Calu3 (cell line): ENCODE measurements at regions not wholly inside any gene's neighbourhood (a gene's known extent, or its start where the extent isn't known, plus 50 kb on each side); places are given as distances from the start of the nearest gene placed in this dataset.

ENCODE experiments used
- BruUV-seq: library from RNA; stranded (reverse); fragments of 400-500 nt; replicated peaks from 2 replicates; lab custom pipeline; 2021; lab: Mats Ljungman, UMichigan
- CTCF ChIA-PET: fragments of 300-600 bp; sonication (Branson Sonifier 250); formaldehyde crosslinking; loops from one replicate; lab custom pipeline; 2022; ENCODE audit warnings: antibody characterized with exemption; lab: Charles Lee
- DNase-seq: peaks from one replicate; pipeline ENCODE4 v3.0.0; 2022
- H3K27ac Mint-ChIP-seq: one replicate; pipeline ENCODE4 v1.8.0; 2022; ENCODE audit warnings: mixed read lengths; ENCODE audit not compliant: unreplicated experiment
- H3K27me3 Mint-ChIP-seq: one replicate; pipeline ENCODE4 v1.8.0; 2022; ENCODE audit warnings: mixed read lengths; ENCODE audit not compliant: unreplicated experiment
- H3K36me3 Mint-ChIP-seq: one replicate; pipeline ENCODE4 v1.8.0; 2022; ENCODE audit warnings: mild to moderate bottlenecking, moderate library complexity, mixed read lengths; ENCODE audit not compliant: insufficient read depth, unreplicated experiment
- H3K4me1 Mint-ChIP-seq: one replicate; pipeline ENCODE4 v1.8.0; 2022; ENCODE audit warnings: mild to moderate bottlenecking, low read depth, mixed read lengths; ENCODE audit not compliant: unreplicated experiment
- H3K4me3 Mint-ChIP-seq: one replicate; pipeline ENCODE4 v1.8.0; 2022; ENCODE audit warnings: mild to moderate bottlenecking, low read depth, moderate library complexity, mixed read lengths; ENCODE audit not compliant: unreplicated experiment
- H3K9me3 Mint-ChIP-seq: one replicate; pipeline ENCODE4 v1.8.0; 2022; ENCODE audit warnings: low read depth, mixed read lengths; ENCODE audit not compliant: unreplicated experiment
- intact Hi-C: fragments of 100-400 bp; cut with micrococcal nuclease; formaldehyde crosslinking; loops from one replicate; pipeline ENCODE4 v1.10.0; 2022; ENCODE audit not compliant: unreplicated experiment
- TF ChIP-seq, protein P1 (sequence below): fragments of 200-600 bp; IDR thresholded peaks from one replicate; pipeline ENCODE4 v1.8.0; 2022; ENCODE audit warnings: antibody characterized with exemption; ENCODE audit not compliant: unreplicated experiment

- intact Hi-C loops: no loop called here
- BruUV-seq: no TSS peak
- Mint-ChIP-seq H3K27ac (no peak overlapping the region), H3K36me3 (no peaks in the 10 kb centered on the region), H3K4me1 (no peaks in the 10 kb centered on the region), H3K9me3 (no peaks in the 10 kb centered on the region), H3K4me3 (no peak overlapping the region), H3K27me3 (no peaks in the 10 kb centered on the region)
- TF ChIP-seq, protein P1, sequence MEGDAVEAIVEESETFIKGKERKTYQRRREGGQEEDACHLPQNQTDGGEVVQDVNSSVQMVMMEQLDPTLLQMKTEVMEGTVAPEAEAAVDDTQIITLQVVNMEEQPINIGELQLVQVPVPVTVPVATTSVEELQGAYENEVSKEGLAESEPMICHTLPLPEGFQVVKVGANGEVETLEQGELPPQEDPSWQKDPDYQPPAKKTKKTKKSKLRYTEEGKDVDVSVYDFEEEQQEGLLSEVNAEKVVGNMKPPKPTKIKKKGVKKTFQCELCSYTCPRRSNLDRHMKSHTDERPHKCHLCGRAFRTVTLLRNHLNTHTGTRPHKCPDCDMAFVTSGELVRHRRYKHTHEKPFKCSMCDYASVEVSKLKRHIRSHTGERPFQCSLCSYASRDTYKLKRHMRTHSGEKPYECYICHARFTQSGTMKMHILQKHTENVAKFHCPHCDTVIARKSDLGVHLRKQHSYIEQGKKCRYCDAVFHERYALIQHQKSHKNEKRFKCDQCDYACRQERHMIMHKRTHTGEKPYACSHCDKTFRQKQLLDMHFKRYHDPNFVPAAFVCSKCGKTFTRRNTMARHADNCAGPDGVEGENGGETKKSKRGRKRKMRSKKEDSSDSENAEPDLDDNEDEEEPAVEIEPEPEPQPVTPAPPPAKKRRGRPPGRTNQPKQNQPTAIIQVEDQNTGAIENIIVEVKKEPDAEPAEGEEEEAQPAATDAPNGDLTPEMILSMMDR: no peak
- CTCF ChIA-PET: no interaction called here
- DNase-seq: no peak
Observed at GRCh38 chrX:23134136-23134535, 134.4 kb downstream of the DDX53 start.

DNA sequence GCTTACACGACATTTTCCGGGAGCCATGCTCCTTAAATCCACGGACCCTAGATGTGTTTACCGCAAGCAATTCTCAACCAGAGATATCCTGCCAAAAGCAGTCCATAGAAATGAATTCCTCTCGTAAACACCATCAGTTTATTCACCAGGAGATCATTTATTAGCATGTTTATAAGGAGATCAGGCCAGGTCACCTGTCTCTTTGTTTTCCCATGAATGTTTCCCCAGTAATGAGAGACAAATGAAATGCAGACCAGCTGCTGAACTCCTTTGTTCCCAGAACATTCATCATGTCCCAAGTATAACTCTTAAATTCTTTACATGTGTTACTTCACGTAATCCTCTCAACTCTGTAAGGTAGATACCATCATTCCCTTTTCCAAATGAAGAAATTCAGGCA lies 137.1 kb downstream of the DDX53 start:
- Mint-ChIP-seq H3K36me3 (no peaks in the 10 kb centered on the region), H3K4me1 (no peaks in the 10 kb centered on the region), H3K4me3 (no peak overlapping the region), H3K9me3 (no peaks in the 10 kb centered on the region), H3K27me3 (no peaks in the 10 kb centered on the region), H3K27ac (no peak overlapping the region)
- intact Hi-C loops: no loop called here
- CTCF ChIA-PET: no interaction called here
- TF ChIP-seq, protein P1: no peak
- BruUV-seq: no TSS peak
- DNase-seq: no peak

DNA sequence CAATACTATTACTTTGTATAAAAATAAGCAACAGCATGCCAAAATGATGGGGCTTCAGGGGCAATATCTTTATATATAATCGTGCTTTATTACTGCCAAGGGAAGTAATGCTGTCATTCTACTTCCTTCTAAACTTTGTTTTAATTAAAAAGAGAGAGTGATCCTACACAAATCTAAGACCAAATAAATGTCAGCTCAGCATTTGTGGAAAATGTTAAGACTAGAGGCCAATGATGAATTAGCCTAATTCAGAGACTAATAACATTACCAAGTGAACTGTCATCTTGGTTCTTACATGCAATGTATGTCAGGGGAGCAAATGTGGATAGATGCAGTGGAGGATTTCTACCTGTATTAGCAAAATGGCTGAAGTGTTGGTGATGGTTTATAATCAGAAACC lies 166.4 kb upstream of the PTCHD1 start:
- intact Hi-C loops: no loop called here
- TF ChIP-seq, protein P1: no peak
- Mint-ChIP-seq H3K4me3 (no peak overlapping the region), H3K36me3 (no peaks in the 10 kb centered on the region), H3K27me3 (no peaks in the 10 kb centered on the region), H3K9me3 (peaks cover 2% of the 10 kb centered on the region), H3K27ac (no peak overlapping the region), H3K4me1 (no peaks in the 10 kb centered on the region)
- no TSS peak for BruUV-seq
- CTCF ChIA-PET: no interaction called here
- no peak for DNase-seq

DNA sequence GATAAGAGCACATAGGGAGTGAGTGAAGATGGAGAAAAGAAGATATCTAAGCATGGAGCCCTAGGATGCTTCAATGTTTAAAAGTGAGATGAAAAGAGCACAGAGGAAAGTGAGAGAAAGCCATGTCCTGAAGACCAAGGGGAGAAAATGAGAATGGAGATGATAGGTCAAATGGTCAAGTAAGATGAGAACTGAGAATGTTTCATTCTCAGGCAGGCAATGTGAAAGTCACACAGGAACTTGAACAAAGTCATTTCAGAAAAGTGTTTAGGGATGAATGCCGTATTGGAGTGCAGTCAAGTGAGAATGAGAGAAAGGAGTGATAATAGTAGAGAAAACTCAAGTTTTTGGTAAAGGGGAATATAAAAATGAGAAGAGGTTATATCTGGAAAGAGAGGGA lies 148.7 kb upstream of the PTCHD1 start:
- no TSS peak for BruUV-seq
- H3K4me1 Mint-ChIP-seq: no peaks in the 10 kb centered on the region

More for the DNA sequence above, 148.7 kb upstream of the PTCHD1 start:
- no peak overlapping the region for H3K27ac Mint-ChIP-seq
- TF ChIP-seq, protein P1: no peak
- peaks cover 3% of the 10 kb centered on the region for H3K9me3 Mint-ChIP-seq
- intact Hi-C loops: no loop called here
- CTCF ChIA-PET: no interaction called here
- DNase-seq: no peak
- no peaks in the 10 kb centered on the region for H3K27me3 Mint-ChIP-seq
- no peaks in the 10 kb centered on the region for H3K36me3 Mint-ChIP-seq
- H3K4me3 Mint-ChIP-seq: no peak overlapping the region
